ENCODE measurements at regions not wholly inside any gene's neighbourhood (a gene's known extent, or its start where the extent isn't known, plus 50 kb on each side); places are given as distances from the start of the nearest gene placed in this dataset.

DNA sequence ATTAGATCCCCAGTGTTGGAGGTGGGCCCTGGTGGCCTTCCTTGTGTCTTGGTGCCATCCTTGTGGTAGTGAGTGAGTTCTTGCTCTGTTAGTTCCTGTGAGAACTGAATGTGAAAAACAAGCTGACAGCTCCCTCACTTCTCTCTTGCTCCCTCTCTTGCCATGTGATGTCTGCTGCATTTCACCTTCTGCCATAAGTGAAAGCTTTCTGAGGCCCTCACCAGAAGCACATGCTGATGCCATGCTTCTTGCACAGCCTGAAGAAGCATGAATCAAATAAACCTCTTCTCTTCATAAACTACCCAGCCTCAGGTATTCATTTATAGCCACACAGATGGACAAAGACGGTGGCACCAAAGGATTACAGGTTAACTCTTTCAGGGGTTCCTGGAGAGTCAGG lies 166.1 kb upstream of the ETV3 start:
- TF ChIP-seq, protein P1, sequence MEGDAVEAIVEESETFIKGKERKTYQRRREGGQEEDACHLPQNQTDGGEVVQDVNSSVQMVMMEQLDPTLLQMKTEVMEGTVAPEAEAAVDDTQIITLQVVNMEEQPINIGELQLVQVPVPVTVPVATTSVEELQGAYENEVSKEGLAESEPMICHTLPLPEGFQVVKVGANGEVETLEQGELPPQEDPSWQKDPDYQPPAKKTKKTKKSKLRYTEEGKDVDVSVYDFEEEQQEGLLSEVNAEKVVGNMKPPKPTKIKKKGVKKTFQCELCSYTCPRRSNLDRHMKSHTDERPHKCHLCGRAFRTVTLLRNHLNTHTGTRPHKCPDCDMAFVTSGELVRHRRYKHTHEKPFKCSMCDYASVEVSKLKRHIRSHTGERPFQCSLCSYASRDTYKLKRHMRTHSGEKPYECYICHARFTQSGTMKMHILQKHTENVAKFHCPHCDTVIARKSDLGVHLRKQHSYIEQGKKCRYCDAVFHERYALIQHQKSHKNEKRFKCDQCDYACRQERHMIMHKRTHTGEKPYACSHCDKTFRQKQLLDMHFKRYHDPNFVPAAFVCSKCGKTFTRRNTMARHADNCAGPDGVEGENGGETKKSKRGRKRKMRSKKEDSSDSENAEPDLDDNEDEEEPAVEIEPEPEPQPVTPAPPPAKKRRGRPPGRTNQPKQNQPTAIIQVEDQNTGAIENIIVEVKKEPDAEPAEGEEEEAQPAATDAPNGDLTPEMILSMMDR (IDR thresholded peaks at IDR 0.05 in 8 of 11, conservative IDR thresholded peaks at IDR 0.05 in 3 of 11): no peak
- TF ChIP-seq POLR2AphosphoS5 (IDR thresholded peaks at IDR 0.05) (no peak), POLR2A (IDR thresholded peaks at IDR 0.05) (no peak)

Measured in spleen (tissue), 7 donors.